HG02798 (cell line): ENCODE measurements at regions not wholly inside any gene's neighbourhood (a gene's known extent, or its start where the extent isn't known, plus 50 kb on each side); places are given as distances from the start of the nearest gene placed in this dataset.

ENCODE experiments used
- ATAC-seq: cut with Tn5 transposase; IDR thresholded peaks from one replicate; pipeline ENCODE4 v1.9.1; 2021; ENCODE audit warnings: mild to moderate bottlenecking; ENCODE audit not compliant: unreplicated experiment, poor library complexity

DNA sequence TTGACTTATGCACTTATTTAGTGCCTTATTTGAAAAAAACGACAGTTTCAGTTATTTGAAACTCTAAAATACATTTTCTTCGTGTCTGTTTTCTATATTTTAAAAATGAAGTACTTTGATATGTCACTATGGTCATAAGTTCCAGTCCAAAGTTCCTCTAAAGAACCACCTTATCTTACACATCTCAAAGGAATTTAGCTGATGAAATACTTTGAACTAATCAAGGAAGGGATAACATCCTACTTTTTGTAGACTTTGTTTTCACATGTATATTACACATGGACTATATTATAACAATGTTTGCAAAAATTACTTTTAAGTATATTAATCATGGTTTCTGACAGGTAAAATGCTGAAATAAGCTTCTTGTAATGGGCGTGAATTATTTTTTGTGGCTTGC is 265.8 kb upstream of the ZNF717 start:
- ATAC-seq: no peak

DNA sequence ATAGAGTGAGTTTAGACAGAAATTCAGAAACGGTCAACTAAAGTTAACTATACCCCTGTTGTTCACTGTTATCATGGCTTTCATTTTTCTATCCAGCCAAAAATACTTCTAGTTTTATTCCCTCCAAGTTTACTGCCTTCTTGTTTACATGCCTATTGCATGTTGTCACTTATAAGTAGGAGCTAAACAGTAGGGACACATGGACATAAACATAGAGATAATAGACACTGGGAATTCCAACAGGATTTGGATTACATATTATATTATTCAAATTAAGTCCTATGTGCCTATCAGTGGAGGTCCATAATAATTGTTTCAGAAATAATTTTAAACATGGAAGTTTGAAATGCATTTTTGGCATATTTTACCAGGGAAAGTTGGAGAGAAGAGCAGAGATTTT is 269.1 kb upstream of the ZNF717 start:
- ATAC-seq: no peak

DNA sequence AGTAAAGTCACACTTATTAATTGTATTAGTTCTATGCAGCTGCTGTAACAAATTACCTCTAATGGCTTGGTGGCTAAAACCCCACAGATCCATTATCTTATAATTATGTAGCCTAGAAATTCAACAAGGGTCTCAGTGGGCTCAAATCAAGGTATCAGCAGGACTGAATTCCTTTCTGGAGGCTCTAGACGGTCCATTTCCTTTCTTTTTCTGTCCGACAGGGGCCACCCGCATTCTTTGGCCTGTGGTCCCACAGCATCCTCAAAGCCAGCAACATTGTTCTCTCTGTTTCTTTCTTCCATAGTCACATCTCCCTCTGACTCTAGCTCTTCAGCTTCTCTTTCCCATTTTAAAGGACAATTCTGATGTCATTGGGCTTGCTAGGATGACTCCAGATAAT is 276.3 kb upstream of the ZNF717 start:
- no peak for ATAC-seq

DNA sequence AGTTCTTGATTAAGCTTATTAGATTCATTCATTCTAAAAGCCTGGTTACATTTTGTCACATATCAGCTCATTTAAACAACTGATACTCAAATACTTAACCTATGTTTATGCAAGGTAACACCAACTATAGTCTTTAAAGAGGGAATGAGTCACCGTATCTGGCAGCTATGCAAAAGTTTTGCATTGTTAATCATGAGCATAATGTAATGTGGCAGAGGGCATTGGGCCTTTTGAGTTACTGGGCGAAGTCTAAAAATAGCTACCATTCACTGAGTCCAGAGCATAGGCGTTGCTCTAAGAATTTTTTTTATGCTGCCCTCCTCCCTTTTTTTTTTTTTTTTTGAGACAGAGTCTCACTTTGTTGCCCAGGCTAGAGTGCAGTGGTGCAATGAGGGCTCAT is 277.7 kb upstream of the ZNF717 start:
- ATAC-seq: no peak

DNA sequence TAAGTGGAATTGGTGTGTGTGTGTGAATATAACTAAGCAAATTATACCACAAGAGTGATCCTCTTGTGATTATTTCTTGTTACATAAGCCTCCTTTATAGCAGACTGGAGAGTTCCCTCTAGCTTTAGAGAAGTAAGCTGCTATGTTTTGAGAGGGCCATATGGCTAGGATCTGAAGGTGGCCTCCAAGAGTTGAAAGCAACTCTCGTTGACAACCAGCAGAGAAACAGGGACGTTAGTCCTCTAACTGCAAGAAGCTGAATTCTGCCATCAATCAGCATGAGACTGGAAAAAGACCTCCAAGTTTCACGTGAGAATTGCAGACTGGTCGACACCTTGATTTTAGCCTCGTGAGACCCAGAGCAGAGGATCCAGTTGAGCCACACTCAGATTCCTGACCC is 278.5 kb upstream of the ZNF717 start:
- ATAC-seq: no peak

DNA sequence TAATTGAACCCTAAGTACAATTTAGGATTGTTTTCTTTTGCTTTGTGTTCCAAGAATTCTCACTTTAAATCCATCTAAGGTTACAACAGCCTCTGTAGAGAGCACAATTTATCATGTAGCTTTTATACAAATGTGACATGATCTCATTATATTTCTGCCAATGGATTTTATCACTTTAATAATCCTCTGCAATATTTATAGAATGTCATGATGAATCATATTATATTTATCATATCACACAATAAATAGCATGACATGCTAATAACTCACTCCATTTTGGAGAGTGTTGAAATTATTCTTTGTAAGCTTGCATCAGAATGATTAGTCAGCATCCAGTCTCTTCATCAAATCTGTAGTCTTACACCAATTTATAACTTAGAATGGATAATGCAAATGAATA is 280.6 kb upstream of the ZNF717 start:
- ATAC-seq: no peak

DNA sequence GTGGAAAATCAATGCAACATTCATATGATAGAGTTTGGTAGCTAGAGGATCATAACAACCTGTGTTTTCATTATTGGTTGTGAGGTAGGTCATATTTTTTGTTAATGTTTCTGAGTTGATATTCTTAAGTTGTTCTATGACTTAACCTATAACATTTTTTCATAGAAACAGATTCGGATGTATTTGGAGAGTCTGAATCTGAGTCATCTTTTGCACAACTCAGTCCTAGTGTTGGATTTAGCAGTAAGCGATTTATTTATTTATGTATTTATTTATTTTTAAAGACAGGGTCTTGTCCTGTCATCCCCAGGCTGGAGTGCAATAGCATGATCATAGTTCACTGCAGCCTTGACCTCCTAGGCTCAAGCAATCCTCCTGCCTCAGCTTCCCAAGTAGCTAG is 292.8 kb upstream of the ZNF717 start:
- ATAC-seq: no peak

DNA sequence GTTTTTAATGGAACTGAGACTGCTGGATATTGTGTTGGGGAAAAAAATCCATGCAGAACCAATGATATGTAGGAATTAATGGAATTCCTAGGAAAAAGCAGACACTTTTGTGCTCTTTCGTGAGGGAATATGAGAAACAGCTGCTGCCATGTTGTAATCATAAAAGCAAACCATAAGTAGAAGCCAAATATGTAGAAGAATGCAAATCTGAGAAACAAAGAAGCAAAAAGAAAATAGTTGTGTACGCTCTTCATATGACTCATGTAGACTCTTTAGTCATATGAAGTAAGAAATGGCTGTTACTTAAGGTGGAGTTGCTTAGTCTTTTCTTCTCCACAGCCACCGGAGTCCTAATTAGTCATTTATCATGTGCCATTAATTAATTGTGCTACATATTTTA is 298.6 kb upstream of the ZNF717 start:
- ATAC-seq: no peak

DNA sequence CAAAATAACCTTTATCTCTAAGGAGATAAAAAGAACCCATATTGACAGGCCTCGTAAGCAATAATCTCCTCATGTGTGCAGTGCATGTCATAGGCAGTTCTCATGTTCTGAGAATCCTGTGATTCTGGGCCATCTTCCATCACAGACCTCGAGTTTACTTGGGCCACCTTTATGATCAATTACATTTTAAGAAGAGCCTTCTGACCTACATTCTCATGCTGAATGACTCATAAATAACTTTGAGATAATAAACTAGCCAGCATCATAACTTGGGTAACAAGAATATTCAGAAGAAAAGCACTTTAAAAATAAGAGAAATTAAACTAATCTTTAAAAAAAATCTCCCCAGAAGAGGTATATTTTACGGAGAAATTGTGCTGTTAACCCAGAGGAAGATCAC is 310.7 kb upstream of the ZNF717 start:
- ATAC-seq: no peak

DNA sequence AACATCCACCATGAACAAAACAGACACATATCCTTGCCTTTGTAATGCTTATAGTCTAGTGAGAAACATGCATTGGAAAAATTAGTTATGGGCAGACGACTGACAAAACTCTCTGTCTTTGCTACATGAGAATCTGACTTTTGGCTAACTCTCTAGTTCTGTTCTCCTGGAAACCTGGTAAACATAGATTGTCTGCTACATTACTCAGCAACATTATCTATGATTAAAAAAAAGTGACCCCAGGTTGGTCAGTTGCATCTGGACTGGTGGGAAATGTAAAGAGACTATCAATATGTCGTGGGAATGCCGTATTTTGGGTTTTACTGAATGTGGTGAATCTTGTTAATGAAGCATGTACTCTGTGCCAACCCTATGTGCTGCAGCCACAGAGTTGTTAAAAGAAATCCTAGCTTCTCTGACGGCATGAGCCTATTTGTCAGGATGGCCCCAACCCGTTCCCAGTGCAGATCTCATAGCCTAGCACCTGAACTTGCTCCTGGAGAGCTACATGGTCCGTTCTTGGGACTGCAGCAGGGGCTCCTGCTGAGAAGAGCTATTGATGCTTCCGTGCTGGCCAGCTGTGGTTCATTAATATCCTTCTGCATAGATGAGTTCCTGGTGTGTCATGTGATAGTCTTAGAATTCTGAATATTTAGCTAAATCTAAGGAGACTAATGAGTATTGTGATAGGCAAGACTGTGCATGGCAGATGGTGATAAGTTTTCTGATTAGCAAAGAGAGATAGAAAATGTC is 311.7 kb upstream of the ZNF717 start:
- ATAC-seq: no peak

DNA sequence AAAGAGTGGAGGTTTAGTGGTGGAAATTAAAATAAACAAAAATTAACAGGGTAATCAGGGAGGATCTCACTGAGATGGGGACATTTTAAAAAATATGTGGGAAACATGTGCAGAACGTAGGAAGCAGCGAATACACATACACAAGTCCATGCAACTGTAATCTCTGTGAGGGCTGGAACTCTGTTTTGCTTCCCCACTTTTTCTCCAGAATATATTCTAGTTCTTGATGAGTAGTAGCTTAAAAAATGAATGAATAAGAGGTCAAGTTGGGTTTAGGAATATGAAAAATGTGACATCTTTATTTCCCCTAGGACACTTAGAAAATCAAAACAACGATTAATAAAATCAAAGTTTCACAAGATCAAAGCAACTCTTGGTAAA is 312.2 kb upstream of the ZNF717 start:
- no peak for ATAC-seq

DNA sequence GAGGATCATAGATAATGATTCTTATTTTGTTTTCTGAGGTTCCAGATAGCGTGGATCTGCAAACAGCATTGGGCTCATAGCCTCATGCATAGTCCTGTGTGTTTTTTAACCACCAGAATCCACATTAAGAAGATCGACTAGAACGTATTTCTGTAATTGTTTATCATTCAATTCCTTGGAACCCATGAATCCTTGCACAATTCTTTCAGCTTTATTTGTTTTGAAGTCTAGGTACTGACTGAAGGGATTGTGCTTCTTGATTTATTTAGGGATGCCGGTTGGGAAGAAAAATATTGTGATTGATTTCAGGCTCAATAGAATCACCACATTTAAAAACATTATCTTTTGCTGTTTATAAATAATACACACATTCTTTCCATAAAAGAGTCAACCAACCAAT is 314.6 kb upstream of the ZNF717 start:
- no peak for ATAC-seq

DNA sequence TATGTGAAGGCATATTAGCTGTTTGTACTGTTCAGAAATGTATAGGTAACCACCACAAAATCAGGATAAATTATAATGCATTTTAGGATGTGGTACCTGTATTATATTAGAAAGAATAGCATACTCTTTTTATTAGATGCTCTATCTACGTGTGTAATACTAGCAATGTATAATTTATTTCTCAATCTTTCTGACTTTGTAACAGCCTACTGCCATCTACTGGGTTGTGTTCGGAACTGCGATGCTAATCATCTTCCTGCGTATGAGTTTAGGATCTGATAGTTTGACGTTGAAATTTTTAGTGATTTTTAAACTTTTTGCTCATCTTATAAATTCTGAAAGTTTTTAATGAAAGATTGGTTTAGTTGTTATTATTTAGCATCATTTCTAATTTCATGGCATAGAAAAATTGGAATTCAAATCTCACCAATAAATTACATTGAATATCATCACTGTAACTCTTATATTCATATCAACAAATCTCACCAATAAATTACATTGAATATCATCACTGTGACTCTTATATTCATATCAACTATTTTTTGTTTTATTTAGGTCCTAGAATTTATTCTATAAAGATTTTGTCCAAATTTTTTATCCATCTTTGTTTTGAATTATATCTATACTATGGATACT is 322.7 kb upstream of the ZNF717 start:
- no peak for ATAC-seq

DNA sequence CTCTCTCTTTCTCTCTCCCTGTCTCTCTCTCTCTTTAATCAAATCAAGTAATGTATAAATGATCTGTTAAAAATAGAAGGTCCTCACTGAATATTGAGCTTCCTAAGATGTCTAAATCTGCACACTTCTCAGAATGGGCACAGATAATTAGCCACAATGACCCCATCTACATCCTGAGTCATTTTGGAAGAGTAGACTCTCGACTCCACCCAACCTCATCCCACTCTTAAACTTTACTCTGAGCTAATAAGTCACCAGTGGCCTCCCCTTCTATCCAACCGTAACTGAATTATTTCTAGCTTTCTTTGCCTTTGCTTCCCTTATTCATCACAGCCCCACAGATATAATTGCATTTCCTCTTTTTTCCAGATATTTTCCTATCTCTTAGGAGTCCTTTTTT is 326.5 kb upstream of the ZNF717 start:
- no peak for ATAC-seq

DNA sequence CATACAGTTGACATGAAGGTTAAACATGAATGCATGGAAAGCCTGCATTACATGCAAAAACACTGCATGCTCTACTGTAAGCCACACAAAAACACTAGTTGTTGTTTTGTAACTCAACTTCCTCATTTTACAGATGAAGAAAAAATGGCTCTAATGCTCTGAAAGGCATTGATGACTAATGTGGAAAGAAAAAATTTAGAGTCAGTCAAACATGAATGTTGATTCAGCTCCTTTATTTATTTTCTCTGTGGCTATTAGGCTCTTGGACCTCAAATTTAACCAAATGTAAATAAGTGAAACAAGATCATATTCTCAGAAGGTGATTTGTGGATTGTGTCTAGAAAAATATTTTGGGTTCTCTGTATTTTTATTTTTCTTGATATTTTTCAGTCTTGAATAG is 336.7 kb upstream of the ZNF717 start:
- no peak for ATAC-seq

DNA sequence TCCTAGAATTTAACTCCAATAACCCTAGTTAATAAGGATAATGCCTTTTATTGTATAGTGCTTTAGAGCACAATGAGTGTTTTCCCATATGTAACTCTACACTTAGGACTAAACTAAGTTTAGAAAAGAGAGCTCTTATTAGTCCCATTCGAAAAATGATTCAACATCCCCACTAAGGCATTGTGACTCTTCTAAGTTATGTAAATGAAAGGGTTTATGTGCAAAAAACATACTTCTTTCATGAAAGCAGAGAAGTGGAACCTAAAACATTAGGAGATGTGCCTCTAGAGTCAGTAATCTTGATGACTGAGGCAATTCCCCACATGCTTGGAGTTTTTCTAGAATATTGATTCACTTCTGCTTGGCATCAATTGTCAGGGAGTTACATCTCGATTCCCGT is 344.1 kb upstream of the ZNF717 start:
- ATAC-seq: no peak

DNA sequence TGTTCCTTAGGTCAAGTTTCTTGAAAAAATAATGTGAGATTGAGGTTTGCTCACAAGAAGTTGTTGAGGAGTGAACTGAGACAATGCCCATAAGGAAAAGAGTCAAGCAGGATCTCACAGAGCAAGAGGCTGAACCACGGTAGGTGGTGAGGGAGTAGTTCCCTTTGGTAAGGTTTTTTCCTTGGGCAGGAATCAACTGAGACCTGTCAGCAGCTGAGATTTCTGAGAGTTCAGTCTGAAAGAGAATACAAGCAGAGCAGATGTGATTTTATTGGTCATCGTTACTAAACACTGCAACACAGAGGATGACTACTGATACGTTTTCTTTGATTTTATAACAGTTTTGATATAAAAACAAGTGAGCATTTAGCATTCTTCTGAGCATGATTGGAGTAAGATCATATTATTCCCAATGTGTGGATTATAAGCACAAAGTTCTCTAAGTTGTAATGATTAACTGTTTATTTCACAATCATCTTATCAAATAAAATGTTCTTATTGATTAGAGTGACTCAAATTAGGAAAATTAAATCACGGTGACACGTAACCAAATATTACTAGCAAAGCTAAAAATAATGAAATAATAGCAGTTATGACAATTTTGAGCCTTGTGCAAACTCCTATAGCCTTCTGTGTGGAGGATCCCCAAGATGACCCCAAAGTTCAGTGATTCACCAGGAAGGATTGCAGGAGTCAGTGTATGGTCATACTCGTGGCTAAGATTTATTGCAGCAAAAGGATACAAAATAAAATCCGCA is 346.2 kb upstream of the ZNF717 start:
- ATAC-seq: no peak

DNA sequence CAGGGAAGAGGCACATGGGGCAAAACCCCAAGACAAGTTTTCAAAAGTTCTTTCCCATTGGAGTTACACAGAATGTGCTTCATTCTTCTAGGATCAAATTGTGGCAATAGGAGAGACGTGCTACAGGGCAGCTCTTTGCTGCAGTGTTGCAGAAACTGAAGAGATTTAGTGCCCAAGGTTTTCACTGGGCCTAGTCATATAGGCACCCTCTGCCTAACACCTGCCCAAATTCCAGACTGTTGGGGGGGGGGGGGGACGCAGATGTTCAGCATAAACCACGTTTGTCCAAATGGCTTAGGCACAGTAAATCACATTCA is 346.8 kb upstream of the ZNF717 start:
- ATAC-seq: no peak

DNA sequence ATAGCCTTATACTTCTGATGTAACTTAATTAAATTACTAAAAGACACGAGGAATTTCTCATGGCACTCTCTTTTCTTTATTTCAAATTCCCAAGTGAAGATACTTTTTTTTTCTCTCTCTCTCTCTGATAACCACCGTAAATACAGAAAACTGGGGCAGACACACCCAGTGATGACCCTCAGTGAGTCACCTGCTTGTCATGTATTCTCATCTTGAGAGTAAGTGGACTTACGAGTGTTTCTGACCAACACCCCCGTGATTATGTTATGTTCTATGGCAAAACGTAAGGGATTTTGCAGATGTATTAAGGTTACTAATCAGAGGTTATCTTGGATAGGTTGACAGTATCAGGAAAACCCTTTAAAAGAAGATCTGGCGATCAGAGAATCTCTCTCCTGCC is 348.8 kb upstream of the ZNF717 start:
- ATAC-seq: no peak

DNA sequence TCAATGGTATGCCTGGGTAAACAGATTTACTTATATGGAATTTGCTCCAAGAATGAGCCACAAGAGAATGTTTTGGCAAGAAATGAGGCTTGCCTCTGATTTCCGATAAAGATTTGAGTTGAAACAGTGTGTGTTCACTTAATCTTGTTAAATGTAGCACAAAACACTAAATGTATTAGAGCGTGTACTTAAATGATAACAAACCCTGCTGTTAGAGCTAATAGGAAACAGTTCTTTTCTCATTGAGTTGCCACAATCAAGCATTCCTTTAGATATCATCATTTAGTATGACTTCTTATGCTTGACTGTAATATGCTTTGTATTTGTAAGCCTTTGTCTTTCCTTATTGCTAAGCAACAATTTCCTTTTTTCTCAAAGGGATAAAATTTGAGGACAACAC is 353.6 kb upstream of the ZNF717 start:
- no peak for ATAC-seq

DNA sequence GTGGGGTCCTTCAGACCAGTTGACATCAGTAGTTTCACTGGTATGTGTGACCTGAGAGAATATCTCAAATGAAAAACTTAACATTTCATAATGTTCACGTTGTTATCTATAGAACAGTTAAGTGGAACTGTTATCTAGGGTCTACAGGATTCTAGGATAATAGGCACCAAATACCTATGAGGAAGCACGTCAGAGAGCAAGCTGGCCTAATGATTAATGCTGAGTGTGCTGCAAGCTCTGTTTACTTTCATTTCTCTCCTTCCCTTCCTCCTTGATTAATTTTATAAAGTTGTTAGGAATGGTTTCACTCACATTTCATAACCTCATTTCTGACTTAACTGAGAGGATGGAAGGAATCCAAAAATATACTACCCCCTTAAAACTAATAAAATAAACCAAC is 362.5 kb upstream of the ZNF717 start:
- no peak for ATAC-seq

DNA sequence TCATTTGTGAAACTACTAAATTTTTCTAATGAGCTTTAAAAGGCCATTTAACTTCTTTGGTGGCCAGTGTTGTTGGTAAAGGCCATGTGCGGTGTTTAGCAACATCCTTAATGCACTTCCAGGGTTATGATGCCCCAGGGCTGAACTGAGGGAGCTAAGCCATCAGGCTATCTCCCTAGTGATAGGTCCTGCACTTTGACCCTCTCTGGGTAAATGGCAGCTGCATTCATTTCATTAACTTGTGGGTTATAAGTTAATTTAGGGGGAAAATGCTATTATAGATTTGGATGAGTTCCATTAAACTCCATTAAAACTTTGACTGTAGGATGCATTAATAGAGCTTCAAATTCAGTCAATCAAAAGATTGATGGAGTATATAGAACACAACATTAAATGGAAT is 366.7 kb upstream of the ZNF717 start:
- no peak for ATAC-seq
